ENCODE measurements at regions not wholly inside any gene's neighbourhood (a gene's known extent, or its start where the extent isn't known, plus 50 kb on each side); places are given as distances from the start of the nearest gene placed in this dataset.
"Not testable (repeated sequence)": the region's sequence is repeated elsewhere in the genome, so short reads cannot be mapped to it uniquely, and the experiment has no call there.

- DNase-seq, result peak; percentile 3
Measured at GRCh38 chr5:53276825-53277224, 167.3 kb upstream of the MOCS2 start.

DNA sequence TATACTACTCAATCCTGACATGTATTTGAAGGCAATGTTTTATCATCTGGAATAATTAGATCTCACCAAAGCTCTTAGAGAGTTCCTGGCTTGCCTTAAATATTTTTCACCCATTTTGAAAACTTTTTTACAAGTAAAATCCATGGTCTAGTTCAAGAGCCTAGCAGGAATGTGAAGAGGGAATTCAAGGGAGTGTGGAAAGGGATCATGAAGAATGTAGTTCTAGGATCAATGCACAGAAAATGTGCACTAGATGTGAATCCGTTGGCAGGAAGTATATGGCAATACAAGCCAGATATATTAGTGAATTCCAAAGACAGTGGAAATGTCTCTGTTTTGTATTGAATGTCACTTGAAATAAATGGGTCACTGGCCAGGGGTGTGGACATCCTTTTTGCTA lies 167.9 kb upstream of the MOCS2 start:
- DNase-seq, result no peak

- DNase-seq, result no peak
Measured at GRCh38 chr5:53287573-53287972, 178.0 kb upstream of the MOCS2 start.

GRCh38 chr5:53288511-53288910 lies 179.0 kb upstream of the MOCS2 start:
- no peak for DNase-seq

- DNase-seq, result no peak
Measured at GRCh38 chr5:53291047-53291446, 181.5 kb upstream of the MOCS2 start.

DNA sequence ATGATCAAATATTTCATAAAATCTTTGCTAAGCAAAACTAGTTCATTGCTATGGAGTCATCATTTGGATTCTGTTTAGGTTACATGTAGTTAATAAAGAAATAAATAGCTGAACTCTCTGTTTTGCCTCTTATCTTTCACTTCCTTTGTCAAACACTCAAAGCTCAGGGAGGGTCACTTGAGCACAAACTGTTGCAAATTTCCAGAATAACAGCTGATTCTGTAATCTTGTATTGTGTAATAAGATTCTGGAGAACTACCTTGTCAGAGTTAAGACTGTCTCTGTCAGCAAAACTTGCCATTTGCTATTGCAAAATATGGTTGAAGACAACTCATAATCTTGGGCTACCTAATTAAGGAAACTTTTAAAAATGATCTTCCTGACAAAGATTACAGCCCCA lies 182.0 kb upstream of the MOCS2 start:
- peak; percentile 4 for DNase-seq

DNA sequence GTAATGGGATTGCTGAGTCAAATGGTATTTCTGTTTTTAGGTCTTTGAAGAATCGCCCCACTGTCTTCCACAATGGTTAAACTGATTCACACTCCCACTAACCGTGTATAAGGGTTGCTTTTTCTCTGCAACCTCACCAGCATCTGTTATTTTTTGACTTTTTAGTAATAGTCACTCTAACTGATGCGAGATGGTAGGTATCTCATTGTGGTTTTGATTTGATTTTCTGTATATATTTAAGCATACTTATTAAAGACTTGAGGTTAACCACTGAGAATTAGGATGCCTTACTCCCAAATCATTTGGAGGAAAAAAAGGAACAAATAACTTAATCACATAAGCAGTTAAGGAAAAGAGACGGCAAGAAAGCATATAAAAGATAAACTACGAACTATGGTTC lies 181.6 kb upstream of the FST start:
- DNase-seq, result peak; percentile 52

GRCh38 chr5:53302529-53302928 lies 177.9 kb upstream of the FST start:
- peak; percentile 60 for DNase-seq

GRCh38 chr5:53303105-53303504 lies 177.3 kb upstream of the FST start:
- peak; percentile 96 for DNase-seq

DNA sequence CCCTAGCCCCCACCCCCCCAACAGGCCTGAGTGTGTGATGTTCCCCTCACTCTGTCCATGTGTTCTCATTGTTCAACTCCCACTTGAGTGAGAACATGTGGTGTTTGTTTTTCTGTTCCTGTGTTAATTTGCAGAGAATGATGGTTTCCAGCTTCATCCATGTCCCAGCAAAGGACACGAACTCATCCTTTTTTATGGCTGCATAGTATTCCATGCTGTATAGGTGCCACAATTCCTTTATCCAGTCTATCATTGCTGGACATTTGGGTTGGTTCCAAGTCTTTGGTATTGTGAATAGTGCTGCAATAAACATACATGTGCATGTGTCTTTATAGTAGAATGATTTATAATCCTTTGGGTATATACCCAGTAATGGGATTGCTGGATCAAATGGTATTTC lies 175.1 kb upstream of the FST start:
- not testable (repeated sequence) for DNase-seq

- no peak for DNase-seq
Measured at GRCh38 chr5:53309653-53310052, 170.8 kb upstream of the FST start.

DNA sequence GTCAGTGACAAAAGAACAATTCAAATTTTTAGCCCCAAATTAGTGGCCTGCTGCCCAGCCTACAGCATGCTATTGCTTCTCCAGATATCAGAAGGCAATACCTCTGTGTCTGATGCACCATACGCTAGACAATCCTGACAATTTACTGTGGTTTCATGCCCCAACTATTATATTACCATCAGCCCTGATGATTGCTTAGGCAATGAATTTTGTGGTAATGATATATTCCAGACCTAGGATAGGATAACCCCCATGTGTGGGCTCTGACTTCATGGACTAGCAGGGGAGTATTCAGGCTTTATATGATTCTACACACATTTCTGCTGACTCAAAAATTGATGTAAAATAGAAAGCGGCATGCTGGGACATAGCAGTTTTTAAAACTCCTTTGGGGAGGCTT lies 168.7 kb upstream of the FST start:
- no peak for DNase-seq

GRCh38 chr5:53313145-53313544 lies 167.3 kb upstream of the FST start:
- no peak for DNase-seq

- DNase-seq, result no peak
Measured at GRCh38 chr5:53318303-53318702, 162.1 kb upstream of the FST start.

- DNase-seq, result no peak
Measured at GRCh38 chr5:53319315-53319714, 161.1 kb upstream of the FST start.

DNA sequence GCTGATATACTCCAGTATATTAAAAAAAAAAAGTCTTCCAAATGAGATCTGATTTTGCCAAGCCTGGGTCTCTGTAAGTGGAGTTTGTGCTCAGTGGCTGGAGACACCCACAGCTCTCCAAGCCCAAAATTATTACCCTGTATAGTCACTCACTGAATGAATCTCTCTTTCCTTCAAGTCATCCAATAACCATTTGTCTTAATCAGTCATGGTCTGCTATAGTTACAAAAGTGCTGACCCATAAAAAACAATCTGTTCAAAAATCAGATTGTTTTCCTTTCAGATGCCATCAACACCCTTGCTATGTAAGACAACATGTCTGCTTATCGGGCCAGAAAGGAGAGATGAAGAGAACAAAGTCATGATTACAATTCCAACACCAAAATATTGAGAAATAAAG lies 159.4 kb upstream of the FST start:
- DNase-seq, result no peak

DNA sequence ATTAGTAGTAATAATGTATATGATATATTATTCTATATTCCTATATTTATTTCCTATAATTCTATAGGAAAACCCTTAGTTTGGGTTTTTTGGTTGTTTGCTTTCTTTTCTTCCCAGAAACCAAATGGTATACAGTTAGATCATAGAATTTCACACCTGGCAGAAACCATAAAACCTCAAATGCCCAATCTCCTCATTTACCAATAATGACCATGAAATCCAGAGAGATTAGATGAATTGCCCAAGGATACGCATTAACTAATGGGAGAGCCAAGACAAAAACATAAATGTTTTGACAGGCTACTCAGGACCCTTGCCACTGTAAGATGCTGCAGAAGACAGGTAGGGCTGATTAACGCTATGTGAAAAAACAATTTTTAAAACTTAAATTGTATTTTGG lies 158.7 kb upstream of the FST start:
- DNase-seq, result no peak

- no peak for DNase-seq
Measured at GRCh38 chr5:53322257-53322656, 158.2 kb upstream of the FST start.

DNA sequence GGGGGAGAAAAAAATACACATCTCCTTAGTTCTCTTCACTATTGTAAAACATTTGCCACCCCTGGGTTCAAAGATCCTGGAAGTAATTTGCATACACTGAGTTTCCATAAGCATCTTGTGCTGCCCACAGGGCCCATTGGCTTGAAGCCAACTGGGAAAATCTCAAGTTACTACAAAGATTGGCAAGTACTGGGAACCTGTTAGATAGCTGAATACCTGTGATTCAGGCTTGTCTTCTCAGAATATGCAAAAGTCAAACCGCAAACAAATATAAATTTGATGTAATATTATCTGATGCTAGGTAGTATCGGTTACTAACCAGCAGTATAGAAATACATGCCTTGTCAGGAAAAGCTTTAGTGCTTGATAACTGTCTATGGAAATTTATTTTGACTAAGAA lies 156.9 kb upstream of the FST start:
- DNase-seq, result no peak

DNA sequence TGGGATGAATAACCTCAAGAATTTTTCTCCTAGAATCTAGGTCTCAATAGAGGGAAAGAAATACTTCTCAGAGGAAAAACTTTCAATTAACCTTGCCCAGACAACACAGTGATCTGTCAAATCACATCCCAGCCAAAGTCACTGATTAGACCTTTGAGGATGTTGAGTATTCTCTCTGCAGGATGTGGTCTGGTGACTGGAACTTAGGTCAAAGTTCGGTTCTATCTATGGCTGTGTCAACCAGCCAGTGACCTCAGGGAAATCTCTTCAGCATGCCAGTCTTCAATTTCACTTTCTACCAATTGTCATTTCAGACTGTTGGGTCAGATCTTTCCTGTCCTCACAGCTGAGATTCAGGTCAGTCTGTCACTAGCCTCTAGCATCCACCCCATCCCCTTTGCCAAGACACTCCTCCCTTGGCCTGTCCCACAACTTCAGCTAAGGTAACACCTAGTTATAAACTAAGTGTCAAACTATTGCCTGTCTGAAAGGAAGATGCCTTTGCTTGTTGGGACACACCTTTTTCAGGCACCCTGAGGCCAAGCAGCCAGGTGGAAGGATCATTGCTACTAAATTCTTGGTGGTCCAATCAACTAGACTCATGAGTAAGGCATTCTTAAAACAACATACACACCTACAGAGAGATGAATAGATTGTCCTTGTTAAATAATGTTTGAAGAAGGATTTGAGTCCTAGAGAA lies 156.3 kb upstream of the FST start:
- peak; percentile 45 for DNase-seq

GRCh38 chr5:53326424-53327153 lies 153.8 kb upstream of the FST start:
- no peak for DNase-seq

- no peak for DNase-seq
Measured at GRCh38 chr5:53327811-53328334, 152.6 kb upstream of the FST start.

GRCh38 chr5:53330491-53330890 lies 149.9 kb upstream of the FST start:
- peak; percentile 24 for DNase-seq

GRCh38 chr5:53331463-53331862 lies 149.0 kb upstream of the FST start:
- peak; percentile 91 for DNase-seq

DNA sequence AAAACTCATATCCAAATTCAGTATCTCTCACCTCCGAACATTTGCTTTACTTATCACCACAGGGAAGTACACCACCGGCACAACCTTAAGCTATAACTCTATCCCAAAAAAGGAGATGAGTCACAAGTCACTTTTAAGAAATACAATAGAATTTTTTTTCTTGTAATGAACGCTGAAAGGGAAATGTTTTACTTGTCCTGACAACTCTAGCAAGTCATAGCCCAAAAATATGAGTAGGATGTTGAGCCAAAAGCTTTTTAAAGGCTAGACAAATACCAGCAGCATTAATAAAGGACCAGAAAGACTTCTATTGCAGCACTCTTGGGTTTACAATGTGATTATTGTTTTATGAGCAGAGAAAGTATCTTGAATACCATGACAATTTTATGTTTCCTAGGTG lies 147.3 kb upstream of the FST start:
- DNase-seq, result peak; percentile 73

All from HCEC 1CT (cell line).